ENCODE measurements at regions not wholly inside any gene's neighbourhood (a gene's known extent, or its start where the extent isn't known, plus 50 kb on each side); places are given as distances from the start of the nearest gene placed in this dataset.
"Not testable (repeated sequence)": the region's sequence is repeated elsewhere in the genome, so short reads cannot be mapped to it uniquely, and the experiment has no call there.

- not testable (repeated sequence) for DNase-seq
Measured at GRCh38 chr7:32816409-32816948, 75.1 kb downstream of the KBTBD2 start.

- not testable (repeated sequence) for DNase-seq
Measured at GRCh38 chr7:32814779-32815178, 76.8 kb downstream of the KBTBD2 start.

DNA sequence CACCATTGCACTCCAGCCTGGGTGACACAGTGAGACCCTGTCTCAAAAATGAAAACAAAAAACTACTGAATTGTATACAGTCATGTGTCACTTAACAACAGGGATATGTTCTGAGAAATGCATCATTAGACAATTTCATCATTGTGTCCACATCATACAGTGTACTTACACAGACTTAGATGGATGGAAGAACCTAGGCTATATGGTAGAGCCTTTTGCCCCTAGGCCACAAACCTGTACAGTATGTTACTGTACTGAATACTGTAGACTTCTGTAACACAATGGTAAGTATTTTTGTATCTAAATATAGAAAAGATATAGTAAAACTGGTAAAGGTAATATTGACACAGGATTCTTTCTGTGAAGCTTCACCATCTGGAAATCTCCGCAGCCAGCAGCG lies 81.7 kb downstream of the KBTBD2 start:
- DNase-seq, result no peak

- no peak for DNase-seq
Measured at GRCh38 chr7:32809347-32809746, 82.2 kb downstream of the KBTBD2 start.

DNA sequence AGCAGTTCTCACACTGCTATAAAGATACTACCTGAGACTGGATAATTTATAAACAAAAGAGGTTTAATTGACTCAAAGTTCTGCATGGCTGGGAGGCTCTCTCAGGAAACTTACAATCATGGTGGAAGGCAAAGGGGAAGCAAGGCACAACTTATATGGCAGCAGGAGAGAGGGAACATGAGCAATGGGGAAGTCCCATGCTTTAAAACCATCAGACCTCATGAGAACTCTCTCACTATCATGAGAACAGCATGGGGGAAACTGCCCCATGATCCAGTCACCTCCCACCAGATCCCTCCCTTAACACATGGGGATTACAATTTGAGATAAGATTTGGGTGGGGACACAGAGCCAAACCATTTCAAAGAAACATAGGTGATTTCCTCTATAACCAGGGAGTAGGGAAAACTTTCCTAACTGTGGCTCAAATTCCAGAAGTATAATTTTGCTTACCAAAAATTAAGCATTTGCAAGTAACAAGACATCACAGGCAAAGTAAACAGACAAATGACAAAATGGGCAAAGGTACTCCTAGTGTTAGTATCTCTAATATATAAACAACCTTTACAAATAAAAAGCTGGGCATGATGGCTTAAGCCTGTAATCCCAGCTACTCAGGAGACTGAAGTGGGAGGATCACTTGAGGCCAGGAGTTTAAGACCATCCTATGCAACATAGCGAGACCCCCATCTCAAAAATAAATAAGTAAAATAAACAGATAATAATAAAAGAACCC lies 88.0 kb downstream of the KBTBD2 start:
- DNase-seq, result no peak

- DNase-seq, result no peak
Measured at GRCh38 chr7:32802305-32802910, 89.2 kb downstream of the KBTBD2 start.

DNA sequence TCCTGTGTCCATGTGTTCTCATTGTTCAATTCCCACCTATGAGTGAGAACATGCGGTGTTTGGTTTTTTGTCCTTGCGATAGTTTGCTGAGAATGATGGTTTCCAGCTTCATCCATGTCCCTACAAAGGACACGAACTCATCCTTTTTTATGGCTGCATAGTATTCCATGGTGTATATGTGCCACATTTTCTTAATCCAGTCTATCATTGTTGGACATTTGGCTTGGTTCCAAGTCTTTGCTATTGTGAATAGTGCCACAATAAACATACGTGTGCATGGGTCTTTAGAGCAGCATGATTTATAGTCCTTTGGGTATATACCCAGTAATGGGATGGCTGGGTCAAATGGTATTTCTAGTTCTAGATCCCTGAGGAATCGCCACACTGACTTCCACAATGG lies 98.5 kb downstream of the KBTBD2 start:
- DNase-seq, result not testable (repeated sequence)

DNA sequence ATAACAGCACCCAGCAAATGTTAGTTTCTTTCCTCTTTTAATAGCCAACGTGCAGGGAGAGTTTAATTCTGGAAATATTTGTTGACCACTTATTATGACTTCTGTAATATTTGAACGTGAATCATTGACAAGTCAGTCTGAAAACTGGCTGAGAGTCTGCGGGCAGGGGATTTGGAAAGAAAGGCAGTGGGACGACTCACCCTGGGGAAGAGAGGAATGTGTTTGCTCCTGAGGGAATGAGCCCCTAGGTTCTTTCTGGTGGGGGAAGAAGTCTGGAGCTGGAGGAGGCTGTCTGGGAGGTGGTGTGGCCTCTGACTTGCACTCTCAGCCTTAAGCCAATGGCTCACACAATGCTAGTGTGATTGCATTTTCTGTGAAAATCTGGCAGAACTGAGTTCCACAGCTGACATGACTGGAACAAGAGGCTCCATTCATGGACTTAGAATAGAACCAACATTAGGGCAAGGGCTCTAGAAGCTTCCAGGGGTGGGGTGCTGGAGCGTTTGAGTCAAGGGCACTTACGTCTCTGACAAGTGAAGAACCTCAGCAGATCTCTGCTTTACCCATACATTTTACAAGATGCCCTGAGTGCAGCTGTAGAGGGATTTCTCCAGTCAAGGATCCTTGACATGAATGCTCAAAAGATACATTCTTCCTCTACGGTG lies 100.7 kb downstream of the KBTBD2 start:
- peak; percentile 94 for DNase-seq

DNA sequence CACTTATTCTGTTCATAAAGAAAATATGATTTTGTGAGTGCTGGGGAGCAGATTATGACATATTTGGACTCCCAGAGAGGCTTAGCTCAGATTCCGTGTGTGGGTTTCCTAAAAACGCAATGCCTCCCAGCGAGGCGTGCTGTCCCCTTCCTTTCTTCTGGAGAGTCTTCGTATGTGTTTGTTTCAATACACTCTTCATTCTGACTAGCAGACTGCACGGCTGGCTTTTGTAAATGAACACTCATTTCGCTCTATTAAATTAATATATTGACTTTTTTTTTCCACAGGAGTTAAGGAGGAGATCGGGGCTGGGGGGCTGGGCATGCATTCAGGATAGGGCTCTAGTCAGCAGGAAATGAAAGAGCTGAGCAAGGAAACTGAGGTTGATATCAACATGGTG lies 102.3 kb downstream of the KBTBD2 start:
- DNase-seq, result not testable (repeated sequence)

- DNase-seq, result not testable (repeated sequence)
Measured at GRCh38 chr7:32788174-32788573, 103.4 kb downstream of the KBTBD2 start.

- not testable (repeated sequence) for DNase-seq
Measured at GRCh38 chr7:32785365-32785944, 106.1 kb downstream of the KBTBD2 start.

DNA sequence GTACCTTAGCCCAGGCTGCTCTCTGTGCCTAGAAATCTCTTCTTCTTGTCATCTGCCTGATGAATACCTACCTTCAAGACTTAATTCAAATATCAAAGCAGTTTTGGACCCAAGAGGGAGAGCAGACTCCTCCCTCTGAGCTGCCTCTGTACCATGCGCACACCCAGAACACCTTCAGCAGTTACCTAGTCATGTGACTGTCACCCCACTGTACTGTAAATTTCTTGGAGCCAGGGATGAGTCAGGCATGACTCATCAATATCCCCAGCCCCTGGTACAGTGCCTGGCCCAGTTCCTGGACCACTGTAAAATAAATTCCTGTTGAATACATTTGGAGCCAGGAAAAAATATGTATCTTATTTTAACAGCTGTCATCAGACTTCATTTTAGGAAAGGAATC lies 111.7 kb downstream of the KBTBD2 start:
- DNase-seq, result not testable (repeated sequence)

- no peak for DNase-seq
Measured at GRCh38 chr7:32779167-32779566, 112.4 kb downstream of the KBTBD2 start.

DNA sequence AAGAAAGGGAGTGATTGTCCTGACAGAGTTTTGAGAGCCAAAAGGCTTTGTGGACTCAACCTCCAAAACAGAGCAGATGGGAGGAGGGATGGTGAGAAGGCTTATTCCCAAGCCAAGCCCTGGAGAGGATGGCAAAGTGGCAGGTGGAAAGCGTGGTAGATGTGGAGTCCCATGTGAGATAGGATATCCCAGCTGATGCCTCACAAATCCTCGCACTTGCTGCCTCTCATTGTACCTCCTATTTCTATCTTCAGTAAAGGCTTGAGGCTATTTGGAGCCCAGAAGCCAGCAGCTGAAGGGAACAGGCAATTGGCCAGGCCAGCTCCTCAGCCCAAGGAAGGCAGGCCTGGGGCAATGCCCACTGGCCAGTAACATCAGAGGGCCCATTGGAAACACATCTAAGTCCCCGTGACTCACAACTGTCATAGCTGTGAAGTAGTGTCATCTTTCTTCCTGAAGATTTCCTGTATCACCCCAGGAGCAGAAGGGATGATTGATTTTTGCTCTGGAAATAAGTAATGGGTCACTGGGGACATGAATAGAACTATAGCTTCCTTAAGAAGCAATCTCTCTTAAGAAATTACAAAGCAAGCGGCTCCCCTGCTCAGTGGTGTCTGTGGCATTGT lies 114.4 kb downstream of the KBTBD2 start:
- DNase-seq, result peak; percentile 50

GRCh38 chr7:32776318-32776717 lies 115.2 kb downstream of the KBTBD2 start:
- DNase-seq, result not testable (repeated sequence)

- not testable (repeated sequence) for DNase-seq
Measured at GRCh38 chr7:32775809-32776208, 115.8 kb downstream of the KBTBD2 start.

- DNase-seq, result no peak
Measured at GRCh38 chr7:32774541-32774951, 117.0 kb downstream of the KBTBD2 start.

GRCh38 chr7:32768866-32769510 lies 122.6 kb downstream of the KBTBD2 start:
- not testable (repeated sequence) for DNase-seq

DNA sequence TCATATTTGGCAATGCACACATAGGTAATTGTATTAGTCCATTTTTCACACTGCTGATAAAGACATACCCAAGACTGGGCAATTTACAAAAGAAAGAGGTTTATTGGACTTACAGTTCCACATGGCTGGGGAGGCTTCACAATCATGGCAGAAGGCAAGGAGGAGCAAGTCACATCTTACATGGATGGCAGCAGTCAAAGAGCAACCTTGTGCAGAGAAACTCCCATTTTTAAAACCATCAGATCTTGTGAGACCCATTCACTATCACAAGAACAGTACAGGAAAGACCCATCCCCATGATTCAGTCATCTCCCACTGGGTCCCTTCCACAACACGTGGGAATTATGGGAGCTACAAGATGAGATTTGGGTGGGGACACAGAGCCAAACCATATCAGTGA lies 123.2 kb downstream of the KBTBD2 start:
- not testable (repeated sequence) for DNase-seq

DNA sequence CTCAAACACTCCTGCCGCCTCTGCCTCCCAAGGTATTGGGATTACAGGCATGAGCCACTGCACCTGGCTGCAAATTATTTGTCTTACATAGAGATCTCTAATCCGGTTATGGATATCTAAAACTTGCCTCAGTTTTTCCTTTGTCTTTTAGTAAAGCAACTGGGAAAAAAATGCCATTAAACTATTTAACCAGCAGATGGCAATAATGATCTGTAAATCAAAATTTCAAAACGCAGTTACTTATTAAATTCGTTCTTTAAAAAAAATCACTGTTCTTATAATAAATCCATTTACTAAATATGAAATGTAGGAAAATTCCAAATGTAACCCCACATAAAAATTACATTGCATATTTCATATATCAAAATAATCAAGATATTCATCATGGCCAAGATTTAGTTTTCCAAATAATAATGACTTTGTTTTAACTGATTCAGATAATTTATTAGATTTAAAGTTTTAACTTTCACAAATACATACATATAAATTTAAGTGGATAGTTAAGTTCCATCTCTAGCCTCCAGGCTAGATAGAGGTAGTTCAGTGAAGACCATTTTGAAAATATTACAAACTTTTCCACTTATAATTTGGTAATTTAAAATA lies 125.8 kb downstream of the KBTBD2 start:
- not testable (repeated sequence) for DNase-seq

- no peak for DNase-seq
Measured at GRCh38 chr7:32765185-32765584, 126.4 kb downstream of the KBTBD2 start.

DNA sequence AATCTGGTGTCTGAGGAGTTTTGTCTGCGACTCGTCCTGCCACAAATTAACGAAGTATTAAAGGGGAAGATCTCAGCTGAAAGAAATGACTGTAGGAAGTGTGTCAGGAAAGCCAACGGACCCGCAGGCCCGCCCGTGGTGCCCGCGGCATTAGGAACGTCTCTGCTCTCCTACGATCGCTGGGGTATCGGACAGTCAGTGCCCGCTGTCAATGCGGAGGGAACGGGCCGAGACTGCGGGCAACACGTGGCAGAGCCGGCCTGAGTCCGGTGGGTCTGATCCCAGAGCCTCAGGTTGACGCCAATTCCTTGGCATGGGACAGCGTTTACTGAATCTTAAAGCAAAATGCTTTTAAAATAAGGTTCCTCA lies 128.7 kb downstream of the KBTBD2 start:
- no peak for DNase-seq
